Osteoblast (primary cell): ENCODE measurements at regions not wholly inside any gene's neighbourhood (a gene's known extent, or its start where the extent isn't known, plus 50 kb on each side); places are given as distances from the start of the nearest gene placed in this dataset.

Experiments used
- DNase-seq: peaks from one replicate; pipeline ENCODE4 v3.0.0; 2011; ENCODE audit warnings: low spot score, mixed read lengths; ENCODE audit not compliant: insufficient read length; ENCODE audit errors: missing footprints
- H2AFZ ChIP-seq: 2 replicates; pipeline ENCODE4 v1.6.0; 2011; ENCODE audit warnings: mild to moderate bottlenecking, low read length
- H3K27ac ChIP-seq: 2 replicates; pipeline ENCODE4 v1.5.1; 2011; ENCODE audit warnings: mild to moderate bottlenecking, low read depth, low read length, moderate library complexity
- H3K27me3 ChIP-seq: 2 replicates; pipeline ENCODE4 v1.6.0; 2012; ENCODE audit warnings: mild to moderate bottlenecking, control low read depth, inconsistent platforms, low read length, moderate library complexity; ENCODE audit not compliant: insufficient read depth
- H3K36me3 ChIP-seq: 2 replicates; pipeline ENCODE4 v1.5.1; 2011; ENCODE audit warnings: mild to moderate bottlenecking, low read length, control low read depth, moderate library complexity; ENCODE audit not compliant: insufficient read depth
- H3K4me1 ChIP-seq: 2 replicates; pipeline ENCODE4 v1.5.1; 2011; ENCODE audit warnings: mild to moderate bottlenecking, low read length, control low read depth, moderate library complexity; ENCODE audit not compliant: insufficient read depth
- H3K4me2 ChIP-seq: 2 replicates; pipeline ENCODE4 v1.6.0; 2011; ENCODE audit warnings: mild to moderate bottlenecking, low read length; ENCODE audit not compliant: insufficient read depth
- H3K4me3 ChIP-seq: fragments of 200-600 bp; sonication (generic); 3 replicates; pipeline ENCODE4 v1.5.1; 2012; ENCODE audit warnings: mild to moderate bottlenecking, low read length, inconsistent platforms; ENCODE audit not compliant: insufficient read depth
- H3K79me2 ChIP-seq: 2 replicates; pipeline ENCODE4 v1.6.0; 2012; ENCODE audit warnings: mild to moderate bottlenecking, low read length, control low read depth, inconsistent platforms; ENCODE audit not compliant: insufficient read depth
- H3K9me3 ChIP-seq: 2 replicates; pipeline ENCODE4 v1.5.1; 2011; ENCODE audit warnings: low read depth, low read length, control low read depth
- H4K20me1 ChIP-seq: 2 replicates; pipeline ENCODE4 v1.6.0; 2012; ENCODE audit warnings: mild to moderate bottlenecking, low read length, control low read depth; ENCODE audit not compliant: insufficient read depth
- CTCF ChIP-seq: IDR thresholded peaks from 2 replicates; pipeline ENCODE4 v1.5.1; 2011; ENCODE audit warnings: mild to moderate bottlenecking, low read depth, low read length, moderate library complexity; ENCODE audit errors: extremely low read depth

GRCh38 chr1:232322162-232322734, 307.7 kb downstream of the SIPA1L2 start:
- Histone ChIP-seq H3K36me3 (no peaks in the 10 kb centered on the region), H3K9me3 (no peaks in the 10 kb centered on the region), H3K79me2 (no peaks in the 10 kb centered on the region), H3K27ac (no peak overlapping the region), H2AFZ (no peak overlapping the region), H3K4me1 (no peaks in the 10 kb centered on the region), H3K4me2 (no peak overlapping the region), H3K27me3 (no peaks in the 10 kb centered on the region), H4K20me1 (no peaks in the 10 kb centered on the region), H3K4me3 (no peak overlapping the region)
- no peak for DNase-seq
- no peak for TF ChIP-seq CTCF

- no peaks in the 10 kb centered on the region for H3K27me3 ChIP-seq
- H3K79me2 ChIP-seq, result no peaks in the 10 kb centered on the region
- no peaks in the 10 kb centered on the region for H3K9me3 ChIP-seq
- H3K4me3 ChIP-seq, result no peak overlapping the region
- H2AFZ ChIP-seq, result no peak overlapping the region
- H3K4me1 ChIP-seq, result no peaks in the 10 kb centered on the region
- H4K20me1 ChIP-seq, result no peaks in the 10 kb centered on the region
- no peak overlapping the region for H3K27ac ChIP-seq
- no peaks in the 10 kb centered on the region for H3K36me3 ChIP-seq
- TF ChIP-seq CTCF, result no peak
- no peak overlapping the region for H3K4me2 ChIP-seq
- DNase-seq, result no peak
Measured at GRCh38 chr1:232319518-232320210, 310.3 kb downstream of the SIPA1L2 start.

GRCh38 chr1:232319072-232319471, 310.9 kb downstream of the SIPA1L2 start:
- Histone ChIP-seq H4K20me1 (no peaks in the 10 kb centered on the region), H3K4me1 (no peaks in the 10 kb centered on the region), H3K36me3 (no peaks in the 10 kb centered on the region), H3K9me3 (no peaks in the 10 kb centered on the region), H3K27ac (no peak overlapping the region), H3K27me3 (no peaks in the 10 kb centered on the region), H2AFZ (no peak overlapping the region), H3K4me2 (no peak overlapping the region), H3K79me2 (no peaks in the 10 kb centered on the region), H3K4me3 (no peak overlapping the region)
- no peak for TF ChIP-seq CTCF
- no peak for DNase-seq

GRCh38 chr1:232318143-232318542, 311.8 kb downstream of the SIPA1L2 start:
- H3K4me3 ChIP-seq, result no peak overlapping the region
- no peaks in the 10 kb centered on the region for H4K20me1 ChIP-seq

More at GRCh38 chr1:232318143-232318542, 311.8 kb downstream of the SIPA1L2 start:
- DNase-seq, result no peak
- Histone ChIP-seq H3K4me2 (no peak overlapping the region), H3K36me3 (no peaks in the 10 kb centered on the region), H3K79me2 (no peaks in the 10 kb centered on the region), H3K27me3 (no peaks in the 10 kb centered on the region), H3K27ac (no peak overlapping the region), H3K9me3 (no peaks in the 10 kb centered on the region), H3K4me1 (no peaks in the 10 kb centered on the region), H2AFZ (no peak overlapping the region)
- TF ChIP-seq CTCF, result no peak
